ENCODE measurements at regions not wholly inside any gene's neighbourhood (a gene's known extent, or its start where the extent isn't known, plus 50 kb on each side); places are given as distances from the start of the nearest gene placed in this dataset.

DNA sequence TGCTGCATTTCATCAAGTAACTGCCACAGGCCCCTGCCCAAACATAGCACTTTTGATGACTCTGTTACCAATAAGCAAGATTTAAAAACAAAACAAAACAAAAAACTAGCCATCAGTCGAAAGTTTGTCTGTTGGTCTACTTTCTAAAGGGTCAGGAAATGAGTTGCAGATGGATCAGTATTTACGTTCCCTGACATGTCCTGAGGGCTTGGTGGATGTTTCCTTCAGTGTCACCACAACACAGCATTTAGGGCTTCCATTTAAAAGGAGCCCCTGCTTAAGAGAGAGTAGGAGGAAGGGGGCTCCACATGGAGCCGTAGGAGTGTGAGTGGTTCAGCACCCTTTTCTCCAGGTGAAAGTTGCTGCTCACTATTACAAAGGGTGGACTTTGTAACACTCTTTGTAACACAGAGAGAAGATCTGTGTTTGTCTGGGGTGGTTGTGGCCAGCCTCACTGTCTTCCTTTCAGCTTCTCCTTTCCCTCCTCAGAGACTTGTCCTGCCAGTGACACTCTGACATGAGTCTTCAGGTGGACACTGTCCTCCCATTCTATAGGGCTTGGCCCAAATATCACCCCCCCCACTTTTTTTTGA lies 167.5 kb upstream of the PDE5A start:
- TF ChIP-seq MYC (IDR thresholded peaks at IDR 0.05; ENCODE audit: low read depth, low read length) (no peak), POLR2A (IDR thresholded peaks at IDR 0.05; ENCODE audit: extremely low read depth, insufficient read length) (no peak)
- TF ChIP-seq, protein P1, sequence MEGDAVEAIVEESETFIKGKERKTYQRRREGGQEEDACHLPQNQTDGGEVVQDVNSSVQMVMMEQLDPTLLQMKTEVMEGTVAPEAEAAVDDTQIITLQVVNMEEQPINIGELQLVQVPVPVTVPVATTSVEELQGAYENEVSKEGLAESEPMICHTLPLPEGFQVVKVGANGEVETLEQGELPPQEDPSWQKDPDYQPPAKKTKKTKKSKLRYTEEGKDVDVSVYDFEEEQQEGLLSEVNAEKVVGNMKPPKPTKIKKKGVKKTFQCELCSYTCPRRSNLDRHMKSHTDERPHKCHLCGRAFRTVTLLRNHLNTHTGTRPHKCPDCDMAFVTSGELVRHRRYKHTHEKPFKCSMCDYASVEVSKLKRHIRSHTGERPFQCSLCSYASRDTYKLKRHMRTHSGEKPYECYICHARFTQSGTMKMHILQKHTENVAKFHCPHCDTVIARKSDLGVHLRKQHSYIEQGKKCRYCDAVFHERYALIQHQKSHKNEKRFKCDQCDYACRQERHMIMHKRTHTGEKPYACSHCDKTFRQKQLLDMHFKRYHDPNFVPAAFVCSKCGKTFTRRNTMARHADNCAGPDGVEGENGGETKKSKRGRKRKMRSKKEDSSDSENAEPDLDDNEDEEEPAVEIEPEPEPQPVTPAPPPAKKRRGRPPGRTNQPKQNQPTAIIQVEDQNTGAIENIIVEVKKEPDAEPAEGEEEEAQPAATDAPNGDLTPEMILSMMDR (IDR thresholded peaks at IDR 0.05; ENCODE audit: low read depth, low read length): no peak
- TF ChIP-seq, protein P2, sequence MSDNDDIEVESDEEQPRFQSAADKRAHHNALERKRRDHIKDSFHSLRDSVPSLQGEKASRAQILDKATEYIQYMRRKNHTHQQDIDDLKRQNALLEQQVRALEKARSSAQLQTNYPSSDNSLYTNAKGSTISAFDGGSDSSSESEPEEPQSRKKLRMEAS (IDR thresholded peaks at IDR 0.05; ENCODE audit: low read depth, low read length): no peak
- no peak for DNase-seq (ENCODE audit: low read depth)
- no peak overlapping the region for H3K4me3 ChIP-seq (ENCODE audit: low read depth, low read length)

DNA sequence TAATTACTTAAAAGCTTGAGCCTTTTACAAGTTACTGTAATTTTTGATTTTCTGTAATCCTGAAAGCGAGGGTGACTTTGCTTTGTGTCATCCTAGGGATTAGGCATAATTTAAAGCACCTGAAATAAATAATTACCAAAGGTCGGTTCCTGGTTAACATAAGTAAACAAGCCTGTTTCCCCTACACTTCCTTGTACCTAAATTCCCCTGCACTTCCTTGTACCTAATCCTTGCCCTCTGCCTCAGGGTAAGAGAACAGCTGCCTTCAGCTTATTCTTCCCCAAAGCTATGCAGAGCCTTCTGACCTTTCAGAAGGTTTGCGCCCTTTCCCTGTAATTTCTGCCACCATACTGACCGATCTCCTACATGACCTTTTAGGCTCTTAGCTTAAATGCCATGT lies 166.1 kb upstream of the PDE5A start:
- H3K4me3 ChIP-seq (ENCODE audit: low read depth, low read length): no peak overlapping the region
- DNase-seq (ENCODE audit: low read depth): no peak
- TF ChIP-seq MYC (IDR thresholded peaks at IDR 0.05; ENCODE audit: low read depth, low read length) (no peak), POLR2A (IDR thresholded peaks at IDR 0.05; ENCODE audit: extremely low read depth, insufficient read length) (no peak)
- TF ChIP-seq, protein P2 (IDR thresholded peaks at IDR 0.05; ENCODE audit: low read depth, low read length): no peak
- TF ChIP-seq, protein P1 (IDR thresholded peaks at IDR 0.05; ENCODE audit: low read depth, low read length): no peak

DNA sequence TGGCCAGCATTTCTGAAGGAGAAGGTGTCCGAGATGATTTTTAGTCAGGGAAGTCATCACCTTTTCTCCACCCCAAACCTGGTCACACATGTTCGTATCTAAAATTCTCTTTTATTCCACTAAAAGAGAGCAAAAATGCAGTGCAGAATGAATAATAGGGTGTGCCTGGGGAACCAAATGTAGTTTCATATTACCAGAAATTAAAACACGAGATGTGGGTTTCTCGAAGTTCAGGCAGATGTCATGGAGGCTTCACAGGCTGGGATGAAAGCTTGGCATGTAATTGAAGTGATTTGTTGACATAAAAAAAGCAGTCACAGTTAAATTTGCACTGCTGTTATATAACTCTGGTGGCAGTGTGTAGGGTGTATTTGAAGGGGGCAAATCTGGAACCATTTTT lies 165.5 kb upstream of the PDE5A start:
- no peak for DNase-seq (ENCODE audit: low read depth)
- no peak overlapping the region for H3K4me3 ChIP-seq (ENCODE audit: low read depth, low read length)
- TF ChIP-seq, protein P2 (IDR thresholded peaks at IDR 0.05; ENCODE audit: low read depth, low read length): no peak
- no peak for TF ChIP-seq POLR2A (IDR thresholded peaks at IDR 0.05; ENCODE audit: extremely low read depth, insufficient read length)
- TF ChIP-seq, protein P1 (IDR thresholded peaks at IDR 0.05; ENCODE audit: low read depth, low read length): no peak
- TF ChIP-seq MYC (IDR thresholded peaks at IDR 0.05; ENCODE audit: low read depth, low read length): no peak

DNA sequence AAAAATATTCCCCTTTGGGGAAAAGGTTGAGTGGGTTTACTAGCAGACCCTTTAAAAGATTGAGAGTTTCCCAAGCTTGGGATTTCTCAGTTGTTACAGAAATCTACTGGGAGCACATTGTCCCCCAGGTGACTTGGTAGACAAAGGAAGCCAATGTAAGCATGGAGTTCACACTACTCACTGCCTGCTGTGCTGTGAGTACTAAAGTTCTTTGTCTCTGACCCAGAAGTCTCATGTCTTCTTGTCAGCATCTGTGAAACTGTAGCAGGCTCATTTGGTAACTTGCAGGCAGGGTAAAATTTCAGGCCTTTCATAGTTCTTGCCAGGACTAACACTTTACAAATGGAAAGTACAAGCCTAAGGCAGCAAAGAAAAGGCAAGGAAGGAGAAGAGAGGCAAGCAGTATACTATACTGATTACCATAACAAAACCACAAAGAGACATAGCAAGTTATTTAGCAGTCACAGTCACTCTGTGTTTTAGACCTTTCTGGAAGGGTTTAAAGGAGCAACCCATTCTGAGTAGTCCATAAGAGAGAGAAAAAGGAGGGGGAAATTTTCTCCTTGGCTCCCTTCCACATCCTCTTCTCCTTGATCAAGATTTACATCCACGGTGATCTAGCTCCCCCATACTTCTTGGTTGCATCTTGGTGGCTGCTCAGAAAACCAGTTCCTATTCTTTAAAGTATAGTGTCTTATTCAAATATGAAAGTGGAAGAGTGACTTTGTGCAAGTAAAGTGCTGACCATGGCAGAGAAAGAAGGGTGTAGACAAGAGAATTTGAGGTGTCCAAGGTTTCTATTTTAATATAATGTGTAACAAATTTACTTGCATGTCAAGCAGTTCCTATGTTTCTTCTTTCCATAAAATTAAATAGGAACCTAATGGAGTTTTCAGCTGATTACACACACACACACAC lies 160.0 kb upstream of the PDE5A start:
- TF ChIP-seq MYC (IDR thresholded peaks at IDR 0.05; ENCODE audit: low read depth, low read length): no peak
- TF ChIP-seq, protein P2 (IDR thresholded peaks at IDR 0.05; ENCODE audit: low read depth, low read length): no peak
- TF ChIP-seq, protein P1 (IDR thresholded peaks at IDR 0.05; ENCODE audit: low read depth, low read length): no peak
- TF ChIP-seq POLR2A (IDR thresholded peaks at IDR 0.05; ENCODE audit: extremely low read depth, insufficient read length): no peak
- no peak for DNase-seq (ENCODE audit: low read depth)
- no peak overlapping the region for H3K4me3 ChIP-seq (ENCODE audit: low read depth, low read length)

DNA sequence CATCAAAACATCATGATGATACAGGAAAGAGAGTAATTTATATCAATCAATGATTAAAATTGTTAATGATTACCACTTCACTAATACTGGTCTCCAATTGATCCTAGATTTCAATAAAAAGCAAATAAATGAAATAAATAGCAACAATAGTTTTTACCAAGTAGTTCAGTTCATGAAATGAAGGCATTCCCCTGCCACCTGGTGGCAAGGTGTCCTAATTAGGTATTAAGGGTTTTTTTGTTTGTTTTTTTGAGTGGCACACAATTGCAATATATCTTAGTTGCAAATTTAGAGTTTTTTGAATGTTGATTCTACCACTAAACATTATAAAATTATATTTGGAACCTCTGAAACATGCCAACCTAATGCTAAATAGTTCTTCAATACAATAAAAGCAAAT lies 157.4 kb upstream of the PDE5A start:
- TF ChIP-seq POLR2A (IDR thresholded peaks at IDR 0.05; ENCODE audit: extremely low read depth, insufficient read length) (no peak), MYC (IDR thresholded peaks at IDR 0.05; ENCODE audit: low read depth, low read length) (no peak)
- TF ChIP-seq, protein P2 (IDR thresholded peaks at IDR 0.05; ENCODE audit: low read depth, low read length): no peak
- TF ChIP-seq, protein P1 (IDR thresholded peaks at IDR 0.05; ENCODE audit: low read depth, low read length): no peak
- H3K4me3 ChIP-seq (ENCODE audit: low read depth, low read length): no peak overlapping the region
- DNase-seq (ENCODE audit: low read depth): no peak
